ENCODE measurements at regions not wholly inside any gene's neighbourhood (a gene's known extent, or its start where the extent isn't known, plus 50 kb on each side); places are given as distances from the start of the nearest gene placed in this dataset.
A peak's percentile ranks its signal among the peaks of the same experiment; 100 is the strongest.

DNA sequence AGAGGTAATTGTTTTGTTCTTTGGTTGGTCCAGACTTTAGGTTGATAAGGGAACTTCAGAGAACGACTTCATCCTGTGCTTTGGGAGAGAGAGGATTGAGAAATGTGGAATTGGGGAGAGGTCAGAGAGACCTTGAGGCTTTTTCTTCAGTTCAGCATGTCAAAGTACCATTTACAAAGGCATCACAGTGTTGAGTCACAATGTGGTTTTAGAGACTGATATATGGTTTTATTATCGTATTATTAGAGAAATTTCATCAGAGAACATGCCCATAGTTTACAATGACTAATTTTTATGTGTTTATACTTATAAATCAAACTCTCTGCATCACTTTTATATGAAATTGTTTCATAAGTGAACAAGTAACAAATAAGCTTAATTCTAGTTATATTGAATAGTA lies 626.6 kb downstream of the DSC3 start:
- POLR2A ChIA-PET: no interaction called here
- H3K4me1 ChIP-seq (ENCODE audit: control insufficient read depth, insufficient read depth, low read length): no peaks in the 10 kb centered on the region
- H3K36me3 ChIP-seq (ENCODE audit: control insufficient read depth in 2 of 2, insufficient read depth in 1 of 2, low read length in 2 of 2): no peaks in the 10 kb centered on the region
- H3K9me3 ChIP-seq (ENCODE audit: control insufficient read depth, insufficient read depth, low read depth, low read length): no peaks in the 10 kb centered on the region
- CTCF ChIA-PET: no interaction called here
- H3K4me3 ChIP-seq (ENCODE audit: low read depth, low read length): no peak overlapping the region
- TF ChIP-seq ZNF155 (tag by site-specific recombination; IDR thresholded peaks at IDR 0.05): no peak
- no peak for TF ChIP-seq ZNF10 (tag by site-specific recombination; IDR thresholded peaks at IDR 0.05)
- TF ChIP-seq, protein P1, sequence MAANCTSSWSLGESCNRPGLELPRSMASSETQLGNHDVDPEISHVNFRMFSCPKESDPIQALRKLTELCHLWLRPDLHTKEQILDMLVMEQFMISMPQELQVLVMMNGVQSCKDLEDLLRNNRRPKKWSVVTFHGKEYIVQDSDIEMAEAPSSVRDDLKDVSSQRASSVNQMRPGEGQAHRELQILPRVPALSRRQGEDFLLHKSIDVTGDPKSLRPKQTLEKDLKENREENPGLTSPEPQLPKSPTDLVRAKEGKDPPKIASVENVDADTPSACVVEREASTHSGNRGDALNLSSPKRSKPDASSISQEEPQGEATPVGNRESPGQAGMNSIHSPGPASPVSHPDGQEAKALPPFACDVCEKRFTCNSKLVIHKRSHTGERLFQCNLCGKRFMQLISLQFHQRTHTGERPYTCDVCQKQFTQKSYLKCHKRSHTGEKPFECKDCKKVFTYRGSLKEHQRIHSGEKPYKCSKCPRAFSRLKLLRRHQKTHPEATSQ (tag by site-specific recombination; IDR thresholded peaks at IDR 0.05): no peak
- TF ChIP-seq ZNF830 (tag by site-specific recombination; IDR thresholded peaks at IDR 0.05; ENCODE audit: low read depth): no peak
- no peak overlapping the region for H3K27ac ChIP-seq (ENCODE audit: extremely low read depth, low read depth, low read length)

DNA sequence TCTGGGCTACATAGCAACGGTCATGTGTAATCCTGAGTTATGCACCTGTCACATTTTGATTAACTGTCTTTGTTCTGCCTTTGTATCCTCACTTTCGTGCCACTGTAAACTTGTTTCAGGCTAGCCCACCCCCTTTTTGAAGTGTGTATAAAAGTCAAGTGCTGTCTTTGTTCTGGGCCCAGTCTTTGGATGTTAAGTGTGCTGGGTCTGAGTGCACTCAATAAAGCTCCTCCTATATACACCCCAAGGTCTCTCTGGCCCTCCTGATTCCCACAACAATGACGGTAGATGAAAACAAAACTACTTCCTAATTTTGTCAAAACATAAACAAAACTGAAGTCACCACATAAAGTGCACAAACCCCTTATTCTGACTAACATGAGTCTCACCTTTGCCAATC lies 633.4 kb downstream of the DSC3 start:
- no peak overlapping the region for H3K4me3 ChIP-seq (ENCODE audit: low read depth, low read length)
- CTCF ChIA-PET: interaction anchor here (0.6 kb wide), 1 partner anchor 472 kb away, joined by 6 read pairs; no protein-coding TSS in a partner anchor

More for the DNA sequence above, 633.4 kb downstream of the DSC3 start:
- no peaks in the 10 kb centered on the region for H3K9me3 ChIP-seq (ENCODE audit: control insufficient read depth, insufficient read depth, low read depth, low read length)
- POLR2A ChIA-PET: no interaction called here
- H3K27ac ChIP-seq (ENCODE audit: extremely low read depth, low read depth, low read length): no peak overlapping the region
- no peaks in the 10 kb centered on the region for H3K4me1 ChIP-seq (ENCODE audit: control insufficient read depth, insufficient read depth, low read length)
- no peaks in the 10 kb centered on the region for H3K36me3 ChIP-seq (ENCODE audit: control insufficient read depth in 2 of 2, insufficient read depth in 1 of 2, low read length in 2 of 2)
- TF ChIP-seq, protein P2, sequence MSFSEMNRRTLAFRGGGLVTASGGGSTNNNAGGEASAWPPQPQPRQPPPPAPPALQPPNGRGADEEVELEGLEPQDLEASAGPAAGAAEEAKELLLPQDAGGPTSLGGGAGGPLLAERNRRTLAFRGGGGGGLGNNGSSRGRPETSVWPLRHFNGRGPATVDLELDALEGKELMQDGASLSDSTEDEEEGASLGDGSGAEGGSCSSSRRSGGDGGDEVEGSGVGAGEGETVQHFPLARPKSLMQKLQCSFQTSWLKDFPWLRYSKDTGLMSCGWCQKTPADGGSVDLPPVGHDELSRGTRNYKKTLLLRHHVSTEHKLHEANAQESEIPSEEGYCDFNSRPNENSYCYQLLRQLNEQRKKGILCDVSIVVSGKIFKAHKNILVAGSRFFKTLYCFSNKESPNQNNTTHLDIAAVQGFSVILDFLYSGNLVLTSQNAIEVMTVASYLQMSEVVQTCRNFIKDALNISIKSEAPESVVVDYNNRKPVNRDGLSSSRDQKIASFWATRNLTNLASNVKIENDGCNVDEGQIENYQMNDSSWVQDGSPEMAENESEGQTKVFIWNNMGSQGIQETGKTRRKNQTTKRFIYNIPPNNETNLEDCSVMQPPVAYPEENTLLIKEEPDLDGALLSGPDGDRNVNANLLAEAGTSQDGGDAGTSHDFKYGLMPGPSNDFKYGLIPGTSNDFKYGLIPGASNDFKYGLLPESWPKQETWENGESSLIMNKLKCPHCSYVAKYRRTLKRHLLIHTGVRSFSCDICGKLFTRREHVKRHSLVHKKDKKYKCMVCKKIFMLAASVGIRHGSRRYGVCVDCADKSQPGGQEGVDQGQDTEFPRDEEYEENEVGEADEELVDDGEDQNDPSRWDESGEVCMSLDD (tag by site-specific recombination; IDR thresholded peaks at IDR 0.05): no peak
- TF ChIP-seq ZIC2 (tag by site-specific recombination; IDR thresholded peaks at IDR 0.05) (no peak), ZNF670 (tag by site-specific recombination; IDR thresholded peaks at IDR 0.05; ENCODE audit: low read depth) (no peak), ZNF830 (tag by site-specific recombination; IDR thresholded peaks at IDR 0.05; ENCODE audit: low read depth) (no peak), ZNF248 (tag by site-specific recombination; IDR thresholded peaks at IDR 0.05) (no peak), SETDB1 (IDR thresholded peaks at IDR 0.05; ENCODE audit: insufficient read length, low read length) (peak; percentile 92), ZNF174 (tag by site-specific recombination; IDR thresholded peaks at IDR 0.05) (no peak), TRIM28 (IDR thresholded peaks at IDR 0.05; ENCODE audit: borderline replicate concordance, low read length) (peak; percentile 88; the same call in 1 of the 2 replicates), ZNF544 (tag by site-specific recombination; IDR thresholded peaks at IDR 0.05) (no peak), ZNF747 (tag by site-specific recombination; IDR thresholded peaks at IDR 0.05) (no peak), ZNF16 (tag by site-specific recombination; IDR thresholded peaks at IDR 0.05; ENCODE audit: low read depth) (no peak), ZNF280C (tag by site-specific recombination; IDR thresholded peaks at IDR 0.05) (no peak)
- TF ChIP-seq, protein P3, sequence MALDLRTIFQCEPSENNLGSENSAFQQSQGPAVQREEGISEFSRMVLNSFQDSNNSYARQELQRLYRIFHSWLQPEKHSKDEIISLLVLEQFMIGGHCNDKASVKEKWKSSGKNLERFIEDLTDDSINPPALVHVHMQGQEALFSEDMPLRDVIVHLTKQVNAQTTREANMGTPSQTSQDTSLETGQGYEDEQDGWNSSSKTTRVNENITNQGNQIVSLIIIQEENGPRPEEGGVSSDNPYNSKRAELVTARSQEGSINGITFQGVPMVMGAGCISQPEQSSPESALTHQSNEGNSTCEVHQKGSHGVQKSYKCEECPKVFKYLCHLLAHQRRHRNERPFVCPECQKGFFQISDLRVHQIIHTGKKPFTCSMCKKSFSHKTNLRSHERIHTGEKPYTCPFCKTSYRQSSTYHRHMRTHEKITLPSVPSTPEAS (tag by site-specific recombination; IDR thresholded peaks at IDR 0.05): no peak
